H9 (cell line): ENCODE measurements at regions not wholly inside any gene's neighbourhood (a gene's known extent, or its start where the extent isn't known, plus 50 kb on each side); places are given as distances from the start of the nearest gene placed in this dataset.

Source experiments
- DNase-seq: peaks from one replicate; pipeline ENCODE4 v3.0.0-alpha.2; 2017
- H2AFZ ChIP-seq: one replicate; pipeline ENCODE4 v1.6.1; 2013; ENCODE audit warnings: mild to moderate bottlenecking, low read length, control low read depth, moderate library complexity
- H2AK5ac ChIP-seq: 2 replicates; pipeline ENCODE4 v1.6.1; 2013; ENCODE audit warnings: low read length, control low read depth, mixed read lengths; ENCODE audit not compliant: insufficient read length
- H2BK120ac ChIP-seq: one replicate; pipeline ENCODE4 v1.6.1; 2013; ENCODE audit warnings: low read depth, mild to moderate bottlenecking, low read length, control low read depth, inconsistent platforms; ENCODE audit not compliant: poor library complexity, severe bottlenecking
- H2BK12ac ChIP-seq: 2 replicates; pipeline ENCODE4 v1.6.1; 2013; ENCODE audit warnings: low read length, control low read depth, mixed read lengths, low read depth; ENCODE audit not compliant: insufficient read length
- H2BK15ac ChIP-seq: 2 replicates; pipeline ENCODE4 v1.6.1; 2013; ENCODE audit warnings: low read depth, low read length, control low read depth
- H2BK20ac ChIP-seq: one replicate; pipeline ENCODE4 v1.6.1; 2013; ENCODE audit warnings: low read depth, mild to moderate bottlenecking, low read length, control low read depth, inconsistent platforms; ENCODE audit not compliant: poor library complexity, severe bottlenecking
- H2BK5ac ChIP-seq: 2 replicates; pipeline ENCODE4 v1.6.1; 2013; ENCODE audit warnings: low read length, control low read depth, mixed read lengths; ENCODE audit not compliant: insufficient read length
- H3K14ac ChIP-seq: 2 replicates; pipeline ENCODE4 v1.6.1; 2013; ENCODE audit warnings: low read length, control low read depth; ENCODE audit not compliant: insufficient read depth
- H3K18ac ChIP-seq: 2 replicates; pipeline ENCODE4 v1.6.1; 2013; ENCODE audit warnings: low read depth, mild to moderate bottlenecking, mixed read lengths, low read length, control low read depth; ENCODE audit not compliant: insufficient read length
- H3K23ac ChIP-seq: 2 replicates; pipeline ENCODE4 v1.6.1; 2013; ENCODE audit warnings: low read length, control low read depth, mixed read lengths, low read depth; ENCODE audit not compliant: insufficient read length
- H3K23me2 ChIP-seq: 2 replicates; pipeline ENCODE4 v1.6.1; 2013; ENCODE audit warnings: low read depth, mild to moderate bottlenecking, mixed read lengths, low read length, control low read depth; ENCODE audit not compliant: insufficient read length, poor library complexity, severe bottlenecking
- H3K27ac ChIP-seq: 2 replicates; pipeline ENCODE4 v1.5.1; 2013; ENCODE audit warnings: low read length, control low read depth, mixed read lengths, low read depth; ENCODE audit not compliant: insufficient read length
- H3K27me3 ChIP-seq: 2 replicates; pipeline ENCODE4 v1.6.1; 2013; ENCODE audit warnings: low read length, control low read depth, inconsistent platforms; ENCODE audit not compliant: insufficient read depth
- H3K4ac ChIP-seq: 2 replicates; pipeline ENCODE4 v1.6.1; 2013; ENCODE audit warnings: low read depth, mild to moderate bottlenecking, control low read depth, inconsistent platforms, low read length, moderate library complexity
- H3K4me1 ChIP-seq: 2 replicates; pipeline ENCODE4 v1.6.1; 2013; ENCODE audit warnings: low read length, control low read depth, inconsistent platforms; ENCODE audit not compliant: insufficient read depth
- H3K4me2 ChIP-seq: 2 replicates; pipeline ENCODE4 v1.6.1; 2013; ENCODE audit warnings: low read length, control low read depth, mixed read lengths; ENCODE audit not compliant: insufficient read length, insufficient read depth
- H3K56ac ChIP-seq: 2 replicates; pipeline ENCODE4 v1.6.1; 2013; ENCODE audit warnings: low read depth, mild to moderate bottlenecking, mixed read lengths, low read length, control low read depth; ENCODE audit not compliant: insufficient read length
- H3K79me1 ChIP-seq: 2 replicates; pipeline ENCODE4 v1.6.1; 2013; ENCODE audit warnings: low read depth, mild to moderate bottlenecking, moderate library complexity, low read length, control low read depth, inconsistent platforms; ENCODE audit not compliant: insufficient read depth, poor library complexity, severe bottlenecking
- H3K79me2 ChIP-seq: 2 replicates; pipeline ENCODE4 v1.6.1; 2013; ENCODE audit warnings: low read length, control low read depth, inconsistent platforms; ENCODE audit not compliant: insufficient read depth
- H3K9ac ChIP-seq: 2 replicates; pipeline ENCODE4 v1.6.1; 2013; ENCODE audit warnings: low read length, control low read depth, mixed read lengths; ENCODE audit not compliant: insufficient read length; ENCODE audit errors: extremely low read depth
- H3K9me3 ChIP-seq: one replicate; pipeline ENCODE4 v1.6.1; 2013; ENCODE audit warnings: low read depth, low read length, inconsistent platforms; ENCODE audit not compliant: control insufficient read depth
- H3T11ph ChIP-seq: one replicate; pipeline ENCODE4 v1.6.1; 2013; ENCODE audit warnings: mild to moderate bottlenecking, low read length, control low read depth, inconsistent platforms
- H4K20me1 ChIP-seq: one replicate; pipeline ENCODE4 v1.6.1; 2013; ENCODE audit not compliant: control insufficient read depth, insufficient read length, insufficient read depth
- H4K5ac ChIP-seq: 2 replicates; pipeline ENCODE4 v1.6.1; 2013; ENCODE audit warnings: low read depth, mild to moderate bottlenecking, mixed read lengths, low read length, control low read depth; ENCODE audit not compliant: insufficient read length
- H4K8ac ChIP-seq: replicated peaks from 2 replicates; pipeline ENCODE4 v1.6.1; 2013; ENCODE audit warnings: low read length, control low read depth, mixed read lengths, low read depth; ENCODE audit not compliant: insufficient read length
- H4K91ac ChIP-seq: 2 replicates; pipeline ENCODE4 v1.6.1; 2013; ENCODE audit warnings: low read depth, mild to moderate bottlenecking, moderate library complexity, mixed read lengths, low read length, control low read depth; ENCODE audit not compliant: insufficient read length
- H3K27ac Mint-ChIP-seq, 3 experiments: 2 replicates in 2 of 3; 3 replicates in 1 of 3; pipeline ENCODE4 v1.8.0; 2020 to 2021; ENCODE audit warnings: mixed read lengths in 3 of 3, mild to moderate bottlenecking in 1 of 3, moderate library complexity in 1 of 3
- H3K27me3 Mint-ChIP-seq: 2 replicates; pipeline ENCODE4 v1.8.0; 2021; ENCODE audit warnings: low read depth, mild to moderate bottlenecking, moderate library complexity, mixed read lengths
- H3K36me3 Mint-ChIP-seq, 3 experiments: 2 replicates in 2 of 3; 3 replicates in 1 of 3; pipeline ENCODE4 v1.8.0; 2020 to 2021; ENCODE audit warnings: low read depth in 3 of 3, mixed read lengths in 3 of 3; ENCODE audit not compliant: insufficient read depth in 1 of 3
- H3K4me1 Mint-ChIP-seq, 2 experiments: 2 replicates each; pipeline ENCODE4 v1.8.0; 2020; ENCODE audit warnings: mixed read lengths in 2 of 2
- H3K4me3 Mint-ChIP-seq, 2 experiments: 2 replicates in 1 of 2; 3 replicates in 1 of 2; pipeline ENCODE4 v1.8.0; 2020 to 2021; ENCODE audit warnings: mild to moderate bottlenecking in 2 of 2, mixed read lengths in 2 of 2, moderate library complexity in 1 of 2
- H3K9me3 Mint-ChIP-seq, 2 experiments: 2 replicates in 1 of 2; 3 replicates in 1 of 2; pipeline ENCODE4 v1.8.0; 2020; ENCODE audit warnings: mild to moderate bottlenecking in 2 of 2, mixed read lengths in 2 of 2, moderate library complexity in 1 of 2
- CTCF ChIP-seq: fragments of 200-600 bp; sonication (generic); conservative IDR thresholded peaks from 3 replicates; pipeline ENCODE4 v1.8.0; 2021; ENCODE audit warnings: antibody characterized with exemption, mild to moderate bottlenecking
- WGBS: extraction: QIAGEN DNeasy Blood & Tissue Kit; methylation state at CpG from one replicate; pipeline ENCODE4 v1.1.7; 2013; ENCODE audit warnings: missing lambda C conversion rate, low lambda C conversion rate, mixed read lengths; ENCODE audit not compliant: insufficient read length; ENCODE audit errors: extremely low coverage; 5-methylcytosine and 5-hydroxymethylcytosine counted together

- H2BK12ac ChIP-seq, result no peak overlapping the region
- no peak overlapping the region for H3K18ac ChIP-seq
- H3K27ac ChIP-seq, result no peak overlapping the region
- Mint-ChIP-seq H3K36me3 (no peaks in the 10 kb centered on the region), H3K27ac (no peak overlapping the region), H3K4me1 (peaks cover 2 to 4% of the 10 kb centered on the region in 2 experiments), H3K4me3 (no peak overlapping the region), H3K27me3 (no peaks in the 10 kb centered on the region), H3K9me3 (no peaks in the 10 kb centered on the region)
- no peak overlapping the region for H3T11ph ChIP-seq
- WGBS, result no CpG with 5 or more reads among the region's 3 CpGs
- H3K23me2 ChIP-seq, result no peaks in the 10 kb centered on the region
- no peak overlapping the region for H4K91ac ChIP-seq
- no peak overlapping the region for H3K4me2 ChIP-seq
- H2BK5ac ChIP-seq, result no peak overlapping the region
- H2AFZ ChIP-seq, result no peak overlapping the region
- H3K79me2 ChIP-seq, result no peaks in the 10 kb centered on the region
- no peak overlapping the region for H2AK5ac ChIP-seq
- no peak overlapping the region for H4K5ac ChIP-seq
- H3K4me1 ChIP-seq, result no peaks in the 10 kb centered on the region
- H3K9ac ChIP-seq, result no peak overlapping the region
- no peak for DNase-seq
- no peak overlapping the region for H2BK20ac ChIP-seq
- H2BK15ac ChIP-seq, result no peak overlapping the region
- no peaks in the 10 kb centered on the region for H4K20me1 ChIP-seq
- no peak overlapping the region for H3K23ac ChIP-seq
- H4K8ac ChIP-seq, result no peak overlapping the region
- H3K27me3 ChIP-seq, result no peaks in the 10 kb centered on the region
- H3K56ac ChIP-seq, result no peak overlapping the region
- H2BK120ac ChIP-seq, result no peak overlapping the region
- TF ChIP-seq CTCF, result no peak
- no peaks in the 10 kb centered on the region for H3K79me1 ChIP-seq
- no peak overlapping the region for H3K14ac ChIP-seq
- no peak overlapping the region for H3K4ac ChIP-seq
- H3K9me3 ChIP-seq, result no peaks in the 10 kb centered on the region
These were observed 1009.5 kb upstream of the WWC1 start for GRCh38 chr5:167281925-167282324.
